Dendritic cell treated with granulocyte-macrophage colony-stimulating factor and Interleukin-4, amounts not matched to agents 40 ng/mL and 50 ng/mL, for 4 days (primary cell): ENCODE measurements at regions not wholly inside any gene's neighbourhood (a gene's known extent, or its start where the extent isn't known, plus 50 kb on each side); places are given as distances from the start of the nearest gene placed in this dataset.
"Not testable (repeated sequence)": the region's sequence is repeated elsewhere in the genome, so short reads cannot be mapped to it uniquely, and the experiment has no call there.

ENCODE experiments used
- H3K27ac Mint-ChIP-seq: one replicate; pipeline ENCODE4 v1.8.0; 2022; ENCODE audit warnings: mild to moderate bottlenecking, mixed read lengths
- H3K27me3 Mint-ChIP-seq: one replicate; pipeline ENCODE4 v1.8.0; 2022; ENCODE audit warnings: mild to moderate bottlenecking, mixed read lengths
- H3K36me3 Mint-ChIP-seq: one replicate; pipeline ENCODE4 v1.8.0; 2022; ENCODE audit warnings: low read depth, mixed read lengths
- H3K4me1 Mint-ChIP-seq: one replicate; pipeline ENCODE4 v1.8.0; 2022; ENCODE audit warnings: low read depth, mixed read lengths
- H3K4me3 Mint-ChIP-seq: one replicate; pipeline ENCODE4 v1.8.0; 2022; ENCODE audit warnings: mild to moderate bottlenecking, moderate library complexity, mixed read lengths
- H3K9me3 Mint-ChIP-seq: one replicate; pipeline ENCODE4 v1.8.0; 2022; ENCODE audit warnings: mixed read lengths
- intact Hi-C: fragments of 100-400 bp; cut with micrococcal nuclease; formaldehyde crosslinking; loops from one replicate; pipeline ENCODE4 v1.15.0; 2022

- Mint-ChIP-seq H3K4me3 (peak overlapping the region; percentile 20), H3K27me3 (peaks cover 51% of the 10 kb centered on the region), H3K36me3 (peaks cover 70% of the 10 kb centered on the region), H3K4me1 (peaks cover 39% of the 10 kb centered on the region)
- H3K9me3 Mint-ChIP-seq, intact Hi-C loops, H3K27ac Mint-ChIP-seq: not testable (repeated sequence)
These were observed 155.3 kb downstream of the LAT start for GRCh38 chr16:29139901-29140855.

- H3K36me3 Mint-ChIP-seq, result peaks cover 68% of the 10 kb centered on the region
These were observed 154.5 kb downstream of the LAT start for GRCh38 chr16:29139261-29139802.

GRCh38 chr16:29138698-29139097 is 153.8 kb downstream of the LAT start:
- intact Hi-C loops, H3K27ac Mint-ChIP-seq, H3K9me3 Mint-ChIP-seq, H3K4me3 Mint-ChIP-seq: not testable (repeated sequence)
- Mint-ChIP-seq H3K36me3 (peaks cover 64% of the 10 kb centered on the region), H3K27me3 (peaks cover 48% of the 10 kb centered on the region), H3K4me1 (peaks cover 38% of the 10 kb centered on the region)

More at GRCh38 chr16:29139261-29139802, 154.5 kb downstream of the LAT start:
- Mint-ChIP-seq H3K9me3 (peaks cover 8% of the 10 kb centered on the region), H3K4me3 (no peak overlapping the region), H3K4me1 (peaks cover 37% of the 10 kb centered on the region), H3K27ac (no peak overlapping the region), H3K27me3 (peaks cover 49% of the 10 kb centered on the region)
- intact Hi-C loops, result no loop called here

- peaks cover 51% of the 10 kb centered on the region for H3K27me3 Mint-ChIP-seq
These were observed 153.2 kb downstream of the LAT start for GRCh38 chr16:29137894-29138662.

GRCh38 chr16:29137461-29137860 is 152.6 kb downstream of the LAT start:
- peaks cover 59% of the 10 kb centered on the region for H3K36me3 Mint-ChIP-seq
- H3K4me1 Mint-ChIP-seq, result peaks cover 42% of the 10 kb centered on the region
- peaks cover 46% of the 10 kb centered on the region for H3K27me3 Mint-ChIP-seq
- H3K27ac Mint-ChIP-seq, intact Hi-C loops, H3K4me3 Mint-ChIP-seq, H3K9me3 Mint-ChIP-seq: not testable (repeated sequence)

More at GRCh38 chr16:29137894-29138662, 153.2 kb downstream of the LAT start:
- H3K4me3 Mint-ChIP-seq, H3K27ac Mint-ChIP-seq, intact Hi-C loops, H3K9me3 Mint-ChIP-seq: not testable (repeated sequence)
- Mint-ChIP-seq H3K4me1 (peaks cover 42% of the 10 kb centered on the region), H3K36me3 (peaks cover 64% of the 10 kb centered on the region)

GRCh38 chr16:29136916-29137315 is 152.1 kb downstream of the LAT start:
- H3K4me3 Mint-ChIP-seq, intact Hi-C loops, H3K27ac Mint-ChIP-seq, H3K9me3 Mint-ChIP-seq: not testable (repeated sequence)
- Mint-ChIP-seq H3K36me3 (peaks cover 54% of the 10 kb centered on the region), H3K4me1 (peaks cover 42% of the 10 kb centered on the region), H3K27me3 (peaks cover 46% of the 10 kb centered on the region)

- H3K9me3 Mint-ChIP-seq, intact Hi-C loops, H3K4me3 Mint-ChIP-seq, H3K27ac Mint-ChIP-seq: not testable (repeated sequence)
- Mint-ChIP-seq H3K4me1 (peaks cover 42% of the 10 kb centered on the region), H3K36me3 (peaks cover 47% of the 10 kb centered on the region), H3K27me3 (peaks cover 49% of the 10 kb centered on the region)
These were observed 151.3 kb downstream of the LAT start for GRCh38 chr16:29136046-29136696.

GRCh38 chr16:29135098-29135497 is 150.2 kb downstream of the LAT start:
- H3K36me3 Mint-ChIP-seq, result peaks cover 40% of the 10 kb centered on the region
- H3K9me3 Mint-ChIP-seq, H3K4me3 Mint-ChIP-seq, intact Hi-C loops, H3K27ac Mint-ChIP-seq: not testable (repeated sequence)
- peaks cover 49% of the 10 kb centered on the region for H3K27me3 Mint-ChIP-seq
- H3K4me1 Mint-ChIP-seq, result peaks cover 36% of the 10 kb centered on the region

- H3K4me1 Mint-ChIP-seq, result peaks cover 39% of the 10 kb centered on the region
- H3K36me3 Mint-ChIP-seq, result peaks cover 33% of the 10 kb centered on the region
These were observed 149.0 kb downstream of the LAT start for GRCh38 chr16:29133681-29134430.

GRCh38 chr16:29132869-29133268 is 148.0 kb downstream of the LAT start:
- H3K36me3 Mint-ChIP-seq, result peaks cover 27% of the 10 kb centered on the region
- H3K9me3 Mint-ChIP-seq, intact Hi-C loops, H3K27ac Mint-ChIP-seq, H3K4me3 Mint-ChIP-seq: not testable (repeated sequence)
- H3K4me1 Mint-ChIP-seq, result peaks cover 43% of the 10 kb centered on the region
- peaks cover 48% of the 10 kb centered on the region for H3K27me3 Mint-ChIP-seq

More at GRCh38 chr16:29133681-29134430, 149.0 kb downstream of the LAT start:
- H3K4me3 Mint-ChIP-seq, H3K27ac Mint-ChIP-seq, H3K9me3 Mint-ChIP-seq, intact Hi-C loops: not testable (repeated sequence)
- H3K27me3 Mint-ChIP-seq, result peaks cover 53% of the 10 kb centered on the region

GRCh38 chr16:29132444-29132843 is 147.6 kb downstream of the LAT start:
- intact Hi-C loops, H3K4me3 Mint-ChIP-seq, H3K27ac Mint-ChIP-seq, H3K9me3 Mint-ChIP-seq: not testable (repeated sequence)
- Mint-ChIP-seq H3K27me3 (peaks cover 50% of the 10 kb centered on the region), H3K4me1 (peaks cover 47% of the 10 kb centered on the region), H3K36me3 (peaks cover 24% of the 10 kb centered on the region)

GRCh38 chr16:29130901-29131851 is 146.3 kb downstream of the LAT start:
- peaks cover 57% of the 10 kb centered on the region for H3K4me1 Mint-ChIP-seq
- H3K27me3 Mint-ChIP-seq, result peaks cover 47% of the 10 kb centered on the region
- H3K4me3 Mint-ChIP-seq, H3K9me3 Mint-ChIP-seq, H3K27ac Mint-ChIP-seq, intact Hi-C loops: not testable (repeated sequence)
- H3K36me3 Mint-ChIP-seq, result peaks cover 18% of the 10 kb centered on the region
